Pancreas (tissue), 10 donors: ENCODE measurements at regions not wholly inside any gene's neighbourhood (a gene's known extent, or its start where the extent isn't known, plus 50 kb on each side); places are given as distances from the start of the nearest gene placed in this dataset.

ENCODE experiments used
- ATAC-seq, 4 donors: fragments of 200-7000 bp; cut with Tn5 transposase; one replicate each; pipeline versions ENCODE4 v1.8.0 to v1.9.1; 2020; ENCODE audit warnings: mild to moderate bottlenecking in 4 of 4, moderate library complexity in 4 of 4
- DNase-seq, 6 donors: peaks; one replicate each; pipeline ENCODE4 v3.0.0-alpha.2; 2020
- FAIRE-seq: peaks from 2 replicates; lab custom pipeline; 2012; peaks lifted over from hg19 to GRCh38; lab: Jason Lieb, UNC
- H3K27ac ChIP-seq, 4 donors: fragments of 200-600 bp; sonication (generic); 1 replicate in 3 of 4; 2 replicates in 1 of 4; pipeline versions ENCODE4 v1.5.0 to v1.8.0; 2020
- H3K27me3 ChIP-seq, 4 donors: fragments of 200-600 bp; one replicate each; pipeline ENCODE4 v1.8.0; 2021
- H3K36me3 ChIP-seq, 3 donors: fragments of 200-600 bp; sonication (generic) in 1 of 3; one replicate each; pipeline versions ENCODE4 v1.5.0 to v1.8.0; 2020 to 2021
- H3K4me1 ChIP-seq, 3 donors: fragments of 200-600 bp; one replicate each; pipeline ENCODE4 v1.8.0; 2021
- H3K4me3 ChIP-seq, 4 donors: fragments of 200-600 bp; sonication (generic) in 2 of 4; one replicate each; pipeline versions ENCODE4 v1.5.0 to v1.8.0; 2020 to 2021
- H3K9me3 ChIP-seq, 4 donors: fragments of 200-600 bp; one replicate each; pipeline ENCODE4 v1.8.0; 2021
- CTCF ChIP-seq, 4 donors: fragments of 200-600 bp; sonication (generic) in 3 of 4; IDR thresholded peaks; one replicate each; pipeline versions ENCODE4 v1.5.0 to v1.8.0; 2021; ENCODE audit warnings: antibody characterized with exemption in 4 of 4
- WGBS, 2 donors: extraction: QIAGEN DNeasy Blood & Tissue Kit; methylation state at CpG; one replicate each; pipeline ENCODE4 v1.1.7; 2013; 5-methylcytosine and 5-hydroxymethylcytosine counted together
- intact Hi-C, 3 donors: fragments of 100-400 bp; cut with DNase I; formaldehyde crosslinking; loops; one replicate each; pipeline versions ENCODE4 v1.11.1 to v1.14.2; 2022
- donor health status: healthy with polysubstance abuse.
- donor health status: DM: no; HTN: no; CAD: no; lungs with moderate emphysema.
- donor health status: DM: no; HTN: no; CAD: no.
- donor health status: control.
- donor health status: control.
- donor health status: Bipolar disorder and iron deficiency.
- donor health status: DM: yes; HTN: yes; CAD: no.
- donor health status: DM: no; HTN: no; CAD: no.
- donor health status: DM: no; HTN: no; CAD: no.
- donor health status: DM: yes; HTN: yes; CAD: no.

DNA sequence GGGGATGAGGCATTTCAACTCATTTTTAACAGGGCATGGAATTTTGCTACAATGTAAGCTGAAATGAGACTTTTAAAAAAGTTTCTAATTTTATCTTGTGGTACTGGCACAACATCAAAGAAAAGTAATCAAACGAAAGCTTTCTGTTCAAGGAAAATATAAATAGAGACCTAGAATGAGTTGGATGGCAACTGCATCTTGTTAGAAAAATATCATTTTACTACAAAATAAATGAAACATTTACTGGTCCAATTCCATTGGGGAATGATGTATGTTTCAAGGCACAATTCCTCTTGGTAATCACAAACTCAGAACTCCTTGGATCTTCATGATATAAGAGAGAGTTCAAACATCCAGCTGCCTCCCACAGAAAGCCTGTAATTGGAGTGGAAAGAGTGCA is 102.8 kb downstream of the HMHB1 start:
- intact Hi-C loops: no loop called here
- ATAC-seq (no peak), DNase-seq (no peak)

DNA sequence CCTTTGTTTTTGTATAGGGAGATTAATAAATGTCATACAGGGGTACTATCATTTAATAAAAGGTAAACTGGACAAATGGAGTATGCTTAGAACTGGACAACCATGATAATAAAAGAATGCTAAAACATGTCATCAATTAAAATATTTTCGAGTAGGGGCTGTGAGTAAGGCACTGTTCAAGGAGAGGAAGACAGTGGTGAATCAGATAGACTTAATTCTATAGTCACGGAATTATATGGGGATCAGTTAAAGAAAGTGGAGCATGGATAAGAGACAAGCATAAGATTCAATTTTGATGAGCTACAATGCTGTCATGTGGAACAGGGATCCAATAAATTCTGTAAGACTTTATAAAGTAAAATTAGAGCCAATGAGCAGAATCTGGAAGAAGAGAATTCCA is 104.5 kb downstream of the HMHB1 start:
- Histone ChIP-seq H3K4me1 (no peaks in the 10 kb centered on the region), H3K36me3 (no peaks in the 10 kb centered on the region), H3K27ac (no peak overlapping the region), H3K9me3 (no peaks in the 10 kb centered on the region), H3K27me3 (no peaks in the 10 kb centered on the region), H3K4me3 (no peak overlapping the region)
- no peak for FAIRE-seq
- no peak for DNase-seq
- no peak for TF ChIP-seq CTCF (IDR thresholded peaks at IDR 0.05)
- intact Hi-C loops: no loop called here
- WGBS, 2 donors: 48 to 61% methylated on average over 2 of the region's 2 CpGs
- no peak for ATAC-seq

More for the DNA sequence above, 102.8 kb downstream of the HMHB1 start:
- Histone ChIP-seq H3K4me3 (no peak overlapping the region), H3K27me3 (no peaks in the 10 kb centered on the region), H3K36me3 (no peaks in the 10 kb centered on the region), H3K9me3 (no peaks in the 10 kb centered on the region), H3K27ac (no peak overlapping the region), H3K4me1 (no peaks in the 10 kb centered on the region)
- no peak for FAIRE-seq
- WGBS, 2 donors: 10 to 11% methylated on average over 1 of the region's 1 CpG
- TF ChIP-seq CTCF (IDR thresholded peaks at IDR 0.05): no peak

GRCh38 chr5:143918961-143919360 is 107.0 kb downstream of the HMHB1 start:
- TF ChIP-seq CTCF (IDR thresholded peaks at IDR 0.05): no peak
- no peak for ATAC-seq
- Histone ChIP-seq H3K27ac (no peak overlapping the region), H3K27me3 (no peaks in the 10 kb centered on the region), H3K36me3 (no peaks in the 10 kb centered on the region), H3K9me3 (no peaks in the 10 kb centered on the region), H3K4me1 (no peaks in the 10 kb centered on the region), H3K4me3 (no peak overlapping the region)
- intact Hi-C loops: no loop called here
- DNase-seq: no peak
- no peak for FAIRE-seq
- WGBS, 2 donors: 79 to 84% methylated on average over 1 of the region's 1 CpG

- 82 to 90% methylated on average over 1 of the region's 1 CpG for WGBS, 2 donors
Measured at GRCh38 chr5:143920772-143921171, 108.8 kb downstream of the HMHB1 start.

More at GRCh38 chr5:143920772-143921171, 108.8 kb downstream of the HMHB1 start:
- Histone ChIP-seq H3K36me3 (no peaks in the 10 kb centered on the region), H3K4me3 (no peak overlapping the region), H3K9me3 (no peaks in the 10 kb centered on the region), H3K4me1 (no peaks in the 10 kb centered on the region), H3K27me3 (no peaks in the 10 kb centered on the region), H3K27ac (no peak overlapping the region)
- FAIRE-seq (no peak), DNase-seq (no peak), ATAC-seq (no peak)
- intact Hi-C loops: no loop called here
- no peak for TF ChIP-seq CTCF (IDR thresholded peaks at IDR 0.05)
